ENCODE measurements at regions not wholly inside any gene's neighbourhood (a gene's known extent, or its start where the extent isn't known, plus 50 kb on each side); places are given as distances from the start of the nearest gene placed in this dataset.

GRCh38 chr3:182570946-182571594, 222.2 kb upstream of the ATP11B start:
- Histone ChIP-seq H3K4me3 (ENCODE audit: insufficient read depth, low read depth, low read length) (no peak overlapping the region), H2BK15ac (ENCODE audit: low read depth, low read length) (no peak overlapping the region), H3K14ac (replicated peaks; ENCODE audit: low read depth, low read length) (no peak overlapping the region), H2AK5ac (ENCODE audit: low read depth, low read length) (no peak overlapping the region), H3K9ac (ENCODE audit: low read depth, low read length) (no peak overlapping the region), H2BK20ac (ENCODE audit: low read depth, low read length) (no peak overlapping the region), H3K23ac (ENCODE audit: low read depth, low read length) (no peak overlapping the region), H3K27ac (ENCODE audit: insufficient read depth, low read length) (no peak overlapping the region), H3K4me1 (ENCODE audit: control insufficient read depth, insufficient read depth, low read length) (no peaks in the 10 kb centered on the region), H3K9me3 (ENCODE audit: control insufficient read depth, insufficient read depth, low read length) (peaks cover 16% of the 10 kb centered on the region; the same call in 1 of the 2 replicates), H3K9me1 (ENCODE audit: insufficient read depth, low read length) (no peaks in the 10 kb centered on the region), H3K56ac (ENCODE audit: extremely low read depth, insufficient read depth, low read length) (no peak overlapping the region), H2AFZ (replicated peaks; ENCODE audit: low read length, poor library complexity) (no peak overlapping the region), H2AK9ac (replicated peaks; ENCODE audit: low read depth, low read length, poor library complexity) (no peak overlapping the region), H4K5ac (ENCODE audit: low read depth, low read length) (no peak overlapping the region), H2BK120ac (ENCODE audit: low read depth, low read length) (no peak overlapping the region), H3K18ac (ENCODE audit: low read depth, low read length) (no peak overlapping the region), H4K20me1 (ENCODE audit: insufficient read depth, low read length) (no peaks in the 10 kb centered on the region), H4K8ac (ENCODE audit: low read depth in 2 of 2, low read length in 2 of 2) (no peak overlapping the region), H3K27me3 (ENCODE audit: control insufficient read depth, insufficient read depth, low read length) (no peaks in the 10 kb centered on the region), H3K4me2 (ENCODE audit: low read depth, low read length) (no peak overlapping the region), H3K4ac (ENCODE audit: low read depth, low read length) (no peak overlapping the region), H3K79me1 (ENCODE audit: low read depth in 1 of 2, low read length in 2 of 2) (no peaks in the 10 kb centered on the region), H3K36me3 (ENCODE audit: control insufficient read depth, insufficient read depth, low read length) (no peaks in the 10 kb centered on the region), H4K91ac (ENCODE audit: insufficient read depth, low read depth, low read length) (no peak overlapping the region), H2BK5ac (ENCODE audit: low read depth, low read length, poor library complexity, severe bottlenecking) (no peak overlapping the region)
- dilution Hi-C loops (cut with HindIII; ENCODE audit: low sequenced_read_pairs, unreplicated experiment) (no loop called here), in situ Hi-C loops (cut with MboI; ENCODE audit: low sequenced_read_pairs) (no loop called here), intact Hi-C loops (cut with micrococcal nuclease) (no loop called here)
- no peak for DNase-seq
- ChIA-PET CTCF (no interaction called here), POLR2A (ENCODE audit: unreplicated experiment) (no interaction called here)
- no TSS peak for BruUV-seq (replicated peaks)
- whole genome bisulfite sequencing, 2 experiments (ENCODE audit: extremely low coverage in 2 of 2, insufficient read length in 1 of 2): 0% methylated on average over 1 of the region's 3 CpGs; no CpG with 5 or more reads in 1 of the 2 experiments
- no peak for ATAC-seq (ENCODE audit: low read depth)
- no peak for TF ChIP-seq USF2 (IDR thresholded peaks at IDR 0.05; ENCODE audit: low read depth, low read length)
- no peak for TF ChIP-seq CHD1 (IDR thresholded peaks at IDR 0.05; ENCODE audit: low read depth, low read length)
- TF ChIP-seq MAFK (IDR thresholded peaks at IDR 0.05; ENCODE audit: low read depth, low read length): no peak
- TF ChIP-seq BHLHE40 (IDR thresholded peaks at IDR 0.05; ENCODE audit: low read depth, low read length): no peak
- TF ChIP-seq, protein P1, sequence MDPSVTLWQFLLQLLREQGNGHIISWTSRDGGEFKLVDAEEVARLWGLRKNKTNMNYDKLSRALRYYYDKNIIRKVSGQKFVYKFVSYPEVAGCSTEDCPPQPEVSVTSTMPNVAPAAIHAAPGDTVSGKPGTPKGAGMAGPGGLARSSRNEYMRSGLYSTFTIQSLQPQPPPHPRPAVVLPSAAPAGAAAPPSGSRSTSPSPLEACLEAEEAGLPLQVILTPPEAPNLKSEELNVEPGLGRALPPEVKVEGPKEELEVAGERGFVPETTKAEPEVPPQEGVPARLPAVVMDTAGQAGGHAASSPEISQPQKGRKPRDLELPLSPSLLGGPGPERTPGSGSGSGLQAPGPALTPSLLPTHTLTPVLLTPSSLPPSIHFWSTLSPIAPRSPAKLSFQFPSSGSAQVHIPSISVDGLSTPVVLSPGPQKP (IDR thresholded peaks at IDR 0.05; ENCODE audit: borderline replicate concordance, low read depth, low read length): no peak
- TF ChIP-seq RFX5 (IDR thresholded peaks at IDR 0.05; ENCODE audit: low read depth, low read length): no peak
- TF ChIP-seq NFE2L2 (IDR thresholded peaks at IDR 0.05; ENCODE audit: low read depth, low read length): no peak
- TF ChIP-seq RCOR1 (IDR thresholded peaks at IDR 0.05; ENCODE audit: insufficient replicate concordance, low read length): no peak
- no peak for TF ChIP-seq SMC3 (IDR thresholded peaks at IDR 0.05; ENCODE audit: low read depth, low read length)
- TF ChIP-seq MXI1 (IDR thresholded peaks at IDR 0.05; ENCODE audit: borderline replicate concordance, low read depth, low read length): no peak
- TF ChIP-seq CEBPB (IDR thresholded peaks at IDR 0.05; ENCODE audit: low read depth, low read length): no peak
- TF ChIP-seq, protein P2, sequence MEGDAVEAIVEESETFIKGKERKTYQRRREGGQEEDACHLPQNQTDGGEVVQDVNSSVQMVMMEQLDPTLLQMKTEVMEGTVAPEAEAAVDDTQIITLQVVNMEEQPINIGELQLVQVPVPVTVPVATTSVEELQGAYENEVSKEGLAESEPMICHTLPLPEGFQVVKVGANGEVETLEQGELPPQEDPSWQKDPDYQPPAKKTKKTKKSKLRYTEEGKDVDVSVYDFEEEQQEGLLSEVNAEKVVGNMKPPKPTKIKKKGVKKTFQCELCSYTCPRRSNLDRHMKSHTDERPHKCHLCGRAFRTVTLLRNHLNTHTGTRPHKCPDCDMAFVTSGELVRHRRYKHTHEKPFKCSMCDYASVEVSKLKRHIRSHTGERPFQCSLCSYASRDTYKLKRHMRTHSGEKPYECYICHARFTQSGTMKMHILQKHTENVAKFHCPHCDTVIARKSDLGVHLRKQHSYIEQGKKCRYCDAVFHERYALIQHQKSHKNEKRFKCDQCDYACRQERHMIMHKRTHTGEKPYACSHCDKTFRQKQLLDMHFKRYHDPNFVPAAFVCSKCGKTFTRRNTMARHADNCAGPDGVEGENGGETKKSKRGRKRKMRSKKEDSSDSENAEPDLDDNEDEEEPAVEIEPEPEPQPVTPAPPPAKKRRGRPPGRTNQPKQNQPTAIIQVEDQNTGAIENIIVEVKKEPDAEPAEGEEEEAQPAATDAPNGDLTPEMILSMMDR (conservative IDR thresholded peaks at IDR 0.05; ENCODE audit: low read depth, low read length): no peak
- no peak for TF ChIP-seq RAD21 (IDR thresholded peaks at IDR 0.05; ENCODE audit: low read length)
- TF ChIP-seq FOS (IDR thresholded peaks at IDR 0.05; ENCODE audit: low read depth, low read length): no peak
- TF ChIP-seq POLR2A (IDR thresholded peaks at IDR 0.05; ENCODE audit: low read depth, low read length): no peak
